ENCODE measurements at regions not wholly inside any gene's neighbourhood (a gene's known extent, or its start where the extent isn't known, plus 50 kb on each side); places are given as distances from the start of the nearest gene placed in this dataset.

DNA sequence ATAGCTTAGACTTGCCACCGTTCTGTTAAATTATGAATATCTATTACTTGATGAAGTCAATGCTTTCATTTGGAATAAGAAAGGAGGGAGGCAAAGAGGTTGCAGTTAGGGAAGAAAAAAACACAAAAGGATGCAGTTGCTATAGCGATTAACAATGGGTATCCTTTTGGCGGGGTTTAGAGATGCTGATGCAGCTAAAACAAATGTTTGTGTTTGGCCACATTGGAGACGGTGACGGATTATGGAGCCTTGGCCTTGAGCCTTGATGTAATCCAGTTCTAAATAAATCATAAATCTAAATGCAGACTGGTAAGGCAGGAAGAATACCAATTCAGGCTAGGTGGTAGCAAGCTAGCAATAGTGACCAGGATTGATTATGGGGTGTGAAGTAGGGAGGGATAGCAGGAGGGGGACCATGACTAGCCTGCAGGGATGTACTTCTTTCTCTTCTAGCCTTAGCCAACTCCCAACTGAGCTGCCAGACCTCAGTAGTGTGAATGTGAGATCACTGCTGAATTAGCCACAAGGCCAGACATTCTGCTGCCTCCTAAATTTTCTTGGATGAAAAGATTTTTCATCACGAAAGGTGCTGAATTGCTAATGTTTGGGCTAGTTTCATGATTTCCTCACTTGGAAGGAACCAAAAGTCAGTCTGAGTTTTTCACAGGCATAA is 160.3 kb downstream of the TLR4 start:
- Histone ChIP-seq H3K9me3 (ENCODE audit: low read depth, low read length) (no peaks in the 10 kb centered on the region), H3K4me1 (ENCODE audit: insufficient read depth, low read length) (no peaks in the 10 kb centered on the region), H4K20me1 (ENCODE audit: insufficient read depth, low read length) (no peaks in the 10 kb centered on the region), H3K79me2 (ENCODE audit: insufficient read depth, low read length) (no peaks in the 10 kb centered on the region), H3K36me3 (ENCODE audit: insufficient read depth, low read length) (no peaks in the 10 kb centered on the region), H3K4me3 (ENCODE audit: insufficient read depth, low read length) (no peak overlapping the region), H3K27ac (ENCODE audit: low read depth, low read length) (no peak overlapping the region), H3K27me3 (ENCODE audit: insufficient read depth, low read length) (no peaks in the 10 kb centered on the region), H2AFZ (ENCODE audit: low read length) (no peak overlapping the region), H3K4me2 (ENCODE audit: insufficient read depth, low read length) (no peak overlapping the region)
- DNase-seq (ENCODE audit: insufficient read length, low spot score, missing footprints), result no peak
- TF ChIP-seq, protein P1, sequence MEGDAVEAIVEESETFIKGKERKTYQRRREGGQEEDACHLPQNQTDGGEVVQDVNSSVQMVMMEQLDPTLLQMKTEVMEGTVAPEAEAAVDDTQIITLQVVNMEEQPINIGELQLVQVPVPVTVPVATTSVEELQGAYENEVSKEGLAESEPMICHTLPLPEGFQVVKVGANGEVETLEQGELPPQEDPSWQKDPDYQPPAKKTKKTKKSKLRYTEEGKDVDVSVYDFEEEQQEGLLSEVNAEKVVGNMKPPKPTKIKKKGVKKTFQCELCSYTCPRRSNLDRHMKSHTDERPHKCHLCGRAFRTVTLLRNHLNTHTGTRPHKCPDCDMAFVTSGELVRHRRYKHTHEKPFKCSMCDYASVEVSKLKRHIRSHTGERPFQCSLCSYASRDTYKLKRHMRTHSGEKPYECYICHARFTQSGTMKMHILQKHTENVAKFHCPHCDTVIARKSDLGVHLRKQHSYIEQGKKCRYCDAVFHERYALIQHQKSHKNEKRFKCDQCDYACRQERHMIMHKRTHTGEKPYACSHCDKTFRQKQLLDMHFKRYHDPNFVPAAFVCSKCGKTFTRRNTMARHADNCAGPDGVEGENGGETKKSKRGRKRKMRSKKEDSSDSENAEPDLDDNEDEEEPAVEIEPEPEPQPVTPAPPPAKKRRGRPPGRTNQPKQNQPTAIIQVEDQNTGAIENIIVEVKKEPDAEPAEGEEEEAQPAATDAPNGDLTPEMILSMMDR (IDR thresholded peaks at IDR 0.05; ENCODE audit: extremely low read depth, low read depth, low read length), result no peak

DNA sequence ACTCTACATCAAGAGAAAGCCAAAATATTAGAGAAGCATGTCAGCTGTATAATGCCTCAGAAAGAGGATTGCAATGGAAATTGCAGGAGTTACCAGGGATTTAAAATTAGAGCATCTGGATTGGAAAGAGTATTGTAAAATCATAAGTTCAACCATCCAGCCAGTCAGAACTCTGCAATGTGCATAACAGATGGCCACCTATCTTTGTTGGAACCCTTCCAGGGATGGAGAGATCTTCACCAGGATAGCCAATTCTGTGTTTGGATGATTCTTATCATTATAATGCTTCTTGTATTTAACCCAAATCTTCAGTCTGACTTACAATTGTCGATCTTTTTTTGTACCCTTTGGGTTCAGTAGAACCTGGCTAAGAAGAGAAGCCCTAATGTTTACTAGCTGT is 164.4 kb downstream of the TLR4 start:
- no peaks in the 10 kb centered on the region for H3K9me3 ChIP-seq (ENCODE audit: low read depth, low read length)
- no peaks in the 10 kb centered on the region for H4K20me1 ChIP-seq (ENCODE audit: insufficient read depth, low read length)
- H3K4me1 ChIP-seq (ENCODE audit: insufficient read depth, low read length), result no peaks in the 10 kb centered on the region
- no peaks in the 10 kb centered on the region for H3K27me3 ChIP-seq (ENCODE audit: insufficient read depth, low read length)
- DNase-seq (ENCODE audit: insufficient read length, low spot score, missing footprints), result no peak
- TF ChIP-seq, protein P1 (IDR thresholded peaks at IDR 0.05; ENCODE audit: extremely low read depth, low read depth, low read length), result no peak
- no peak overlapping the region for H2AFZ ChIP-seq (ENCODE audit: low read length)
- H3K36me3 ChIP-seq (ENCODE audit: insufficient read depth, low read length), result no peaks in the 10 kb centered on the region
- H3K27ac ChIP-seq (ENCODE audit: low read depth, low read length), result no peak overlapping the region
- no peak overlapping the region for H3K4me3 ChIP-seq (ENCODE audit: insufficient read depth, low read length)
- H3K79me2 ChIP-seq (ENCODE audit: insufficient read depth, low read length), result no peaks in the 10 kb centered on the region
- no peak overlapping the region for H3K4me2 ChIP-seq (ENCODE audit: insufficient read depth, low read length)

DNA sequence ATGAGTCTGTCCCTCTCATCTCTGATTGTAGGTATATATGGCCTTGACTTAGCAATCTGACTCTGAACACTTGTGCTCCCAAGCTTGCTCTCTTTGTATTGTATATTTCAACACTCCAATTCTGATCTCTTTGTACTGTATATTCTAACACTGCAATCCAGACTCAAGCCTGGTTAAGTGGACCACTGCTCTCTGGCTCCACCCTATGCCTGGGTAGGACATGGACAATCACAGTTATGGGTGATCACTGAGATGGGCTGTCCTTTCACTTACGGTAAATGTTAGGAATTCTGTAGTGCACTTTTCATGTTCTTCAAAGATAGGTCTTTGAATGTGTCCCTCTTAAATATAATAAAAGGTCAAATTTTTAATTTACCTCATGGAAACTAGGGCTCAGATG is 165.1 kb downstream of the TLR4 start:
- Histone ChIP-seq H3K4me3 (ENCODE audit: insufficient read depth, low read length) (no peak overlapping the region), H3K36me3 (ENCODE audit: insufficient read depth, low read length) (no peaks in the 10 kb centered on the region), H4K20me1 (ENCODE audit: insufficient read depth, low read length) (no peaks in the 10 kb centered on the region), H3K4me2 (ENCODE audit: insufficient read depth, low read length) (no peak overlapping the region), H3K79me2 (ENCODE audit: insufficient read depth, low read length) (no peaks in the 10 kb centered on the region), H3K9me3 (ENCODE audit: low read depth, low read length) (no peaks in the 10 kb centered on the region), H3K4me1 (ENCODE audit: insufficient read depth, low read length) (no peaks in the 10 kb centered on the region), H3K27me3 (ENCODE audit: insufficient read depth, low read length) (no peaks in the 10 kb centered on the region), H3K27ac (ENCODE audit: low read depth, low read length) (no peak overlapping the region), H2AFZ (ENCODE audit: low read length) (no peak overlapping the region)
- DNase-seq (ENCODE audit: insufficient read length, low spot score, missing footprints), result no peak
- TF ChIP-seq, protein P1 (IDR thresholded peaks at IDR 0.05; ENCODE audit: extremely low read depth, low read depth, low read length), result no peak

DNA sequence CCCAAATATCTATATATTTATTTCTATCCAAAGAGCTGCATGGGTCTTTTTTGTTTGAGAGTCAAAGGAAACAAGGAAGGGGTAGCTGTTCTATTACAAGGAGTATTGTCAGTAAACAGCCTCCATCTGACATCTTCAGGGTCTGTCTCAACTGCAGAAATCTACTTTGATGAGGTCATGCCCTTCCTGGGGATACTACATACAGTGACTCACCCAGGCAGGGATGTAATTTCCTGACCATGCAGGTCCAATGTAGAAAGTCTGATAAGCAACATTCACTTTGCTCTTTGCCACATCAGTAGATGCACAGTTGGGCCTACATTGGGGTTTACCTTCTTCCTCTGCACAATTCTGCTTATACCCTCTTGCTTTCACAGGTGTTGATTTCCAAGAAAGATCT is 165.5 kb downstream of the TLR4 start:
- TF ChIP-seq, protein P1 (IDR thresholded peaks at IDR 0.05; ENCODE audit: extremely low read depth, low read depth, low read length), result no peak
- no peaks in the 10 kb centered on the region for H3K36me3 ChIP-seq (ENCODE audit: insufficient read depth, low read length)
- no peak overlapping the region for H3K27ac ChIP-seq (ENCODE audit: low read depth, low read length)
- H4K20me1 ChIP-seq (ENCODE audit: insufficient read depth, low read length), result no peaks in the 10 kb centered on the region
- H2AFZ ChIP-seq (ENCODE audit: low read length), result no peak overlapping the region
- H3K4me2 ChIP-seq (ENCODE audit: insufficient read depth, low read length), result no peak overlapping the region
- DNase-seq (ENCODE audit: insufficient read length, low spot score, missing footprints), result no peak
- H3K79me2 ChIP-seq (ENCODE audit: insufficient read depth, low read length), result no peaks in the 10 kb centered on the region
- no peaks in the 10 kb centered on the region for H3K27me3 ChIP-seq (ENCODE audit: insufficient read depth, low read length)
- no peaks in the 10 kb centered on the region for H3K4me1 ChIP-seq (ENCODE audit: insufficient read depth, low read length)
- no peak overlapping the region for H3K4me3 ChIP-seq (ENCODE audit: insufficient read depth, low read length)
- H3K9me3 ChIP-seq (ENCODE audit: low read depth, low read length), result no peaks in the 10 kb centered on the region
